Epithelial cell of proximal tubule (primary cell): ENCODE measurements at regions not wholly inside any gene's neighbourhood (a gene's known extent, or its start where the extent isn't known, plus 50 kb on each side); places are given as distances from the start of the nearest gene placed in this dataset.

Source experiments
- DNase-seq: peaks from one replicate; pipeline ENCODE4 v3.0.0-alpha.2; 2011; ENCODE audit warnings: low read depth
- H3K4me3 ChIP-seq: 2 replicates; pipeline ENCODE4 v1.5.1; 2011; ENCODE audit warnings: low read depth, mild to moderate bottlenecking, low read length
- CTCF ChIP-seq: conservative IDR thresholded peaks from 2 replicates; pipeline ENCODE4 v1.5.1; 2012; ENCODE audit warnings: low read depth, mild to moderate bottlenecking, low read length

- no peak for DNase-seq
- no peak overlapping the region for H3K4me3 ChIP-seq
- TF ChIP-seq CTCF = no peak
Observed at GRCh38 chr2:23314687-23315086, 70.3 kb upstream of the KLHL29 start.

GRCh38 chr2:23320058-23320457 is 64.9 kb upstream of the KLHL29 start:
- no peak overlapping the region for H3K4me3 ChIP-seq
- no peak for TF ChIP-seq CTCF
- no peak for DNase-seq

GRCh38 chr2:23321751-23322150 is 63.2 kb upstream of the KLHL29 start:
- no peak overlapping the region for H3K4me3 ChIP-seq
- no peak for DNase-seq
- TF ChIP-seq CTCF = no peak

GRCh38 chr2:23322567-23323197 is 62.3 kb upstream of the KLHL29 start:
- H3K4me3 ChIP-seq = no peak overlapping the region
- no peak for TF ChIP-seq CTCF
- no peak for DNase-seq

- no peak for DNase-seq
- H3K4me3 ChIP-seq = no peak overlapping the region
- TF ChIP-seq CTCF = no peak
Observed at GRCh38 chr2:23323198-23323916, 61.6 kb upstream of the KLHL29 start.

GRCh38 chr2:23323917-23324680 is 60.9 kb upstream of the KLHL29 start:
- no peak overlapping the region for H3K4me3 ChIP-seq
- no peak for DNase-seq
- TF ChIP-seq CTCF = no peak
